Stomach (tissue), 8 donors: ENCODE measurements at regions not wholly inside any gene's neighbourhood (a gene's known extent, or its start where the extent isn't known, plus 50 kb on each side); places are given as distances from the start of the nearest gene placed in this dataset.
"Not testable (repeated sequence)": the region's sequence is repeated elsewhere in the genome, so short reads cannot be mapped to it uniquely, and the experiment has no call there.

ENCODE experiments used
- DNase-seq, 2 donors: peaks; one replicate each; pipeline versions ENCODE4 v3.0.0 to v3.0.0-alpha.2; 2013 to 2019
- H3K27ac ChIP-seq, 5 donors: fragments of 200-600 bp in 4 of 5; sonication (generic) in 4 of 5; one replicate each; pipeline ENCODE4 v1.5.1; 2013 to 2019; ENCODE audit warnings: mild to moderate bottlenecking in 1 of 5, moderate library complexity in 1 of 5
- H3K27me3 ChIP-seq, 3 donors: fragments of 200-600 bp; sonication (generic); one replicate each; pipeline ENCODE4 v1.5.1; 2017 to 2019; ENCODE audit warnings: mixed run types in 1 of 3
- H3K36me3 ChIP-seq, 4 donors: fragments of 200-600 bp; sonication (generic); 1 replicate in 3 of 4; 2 replicates in 1 of 4; pipeline ENCODE4 v1.5.1; 2016 to 2019
- H3K4me1 ChIP-seq, 4 donors: fragments of 200-600 bp; sonication (generic); one replicate each; pipeline ENCODE4 v1.5.1; 2016 to 2019
- H3K4me3 ChIP-seq, 4 donors: fragments of 200-600 bp; sonication (generic) in 3 of 4; one replicate each; pipeline ENCODE4 v1.5.1; 2016 to 2019; ENCODE audit warnings: mild to moderate bottlenecking in 1 of 4
- H3K9me3 ChIP-seq, 4 donors: fragments of 200-600 bp; sonication (generic); one replicate each; pipeline ENCODE4 v1.5.1; 2016 to 2019
- CTCF ChIP-seq, 7 experiments: fragments of 450-650 bp in 4 of 7; fragments of 200-600 bp in 3 of 7; sonication (generic) in 3 of 7; IDR thresholded peaks; one replicate each; pipeline ENCODE4 v1.5.1; 2016 to 2019; ENCODE audit warnings: antibody characterized with exemption in 7 of 7, control low read depth in 2 of 7, mild to moderate bottlenecking in 1 of 7
- EP300 ChIP-seq: sonication (generic); formaldehyde crosslinking; IDR thresholded peaks from one replicate; pipeline ENCODE4 v1.6.1; 2017; ENCODE audit warnings: antibody characterized with exemption
- POLR2A ChIP-seq, 4 donors: fragments of 450-650 bp; IDR thresholded peaks; one replicate each; pipeline ENCODE4 v1.6.1; 2016; ENCODE audit warnings: antibody characterized with exemption in 4 of 4, control low read depth in 2 of 4, mild to moderate bottlenecking in 1 of 4, moderate library complexity in 1 of 4
- POLR2AphosphoS5 ChIP-seq, 3 donors: sonication (generic); formaldehyde crosslinking; IDR thresholded peaks; one replicate each; pipeline ENCODE4 v1.6.1; 2016; ENCODE audit warnings: antibody characterized with exemption in 3 of 3
- WGBS, 5 donors: extraction: QIAGEN DNeasy Blood & Tissue Kit in 3 of 5; methylation state at CpG; one replicate each; pipeline versions ENCODE4 v1.1.5 to v1.1.7; 2013 to 2018; 5-methylcytosine and 5-hydroxymethylcytosine counted together
- intact Hi-C: fragments of 100-400 bp; cut with DNase I; formaldehyde crosslinking; loops from one replicate; pipeline ENCODE4 v1.15.1; 2023; ENCODE audit warnings: low total_unique reads
- donor health status: healthy with polysubstance abuse.
- donor health status: Bipolar disorder and iron deficiency.
- donor health status: healthy.

GRCh38 chr2:236353594-236353942 lies 89.4 kb upstream of the ASB18 start:
- TF ChIP-seq POLR2AphosphoS5 (IDR thresholded peaks at IDR 0.05) (no peak), CTCF (IDR thresholded peaks at IDR 0.05) (no peak), EP300 (no peak), POLR2A (IDR thresholded peaks at IDR 0.05) (no peak)
- WGBS, 5 donors, result 72 to 84% (median 77%) methylated on average over 6 of the region's 6 CpGs
- H3K4me1 ChIP-seq, result peaks cover 0 to 4% (median 0%) of the 10 kb centered on the region in 4 donors

GRCh38 chr2:236354056-236354940 lies 90.1 kb upstream of the ASB18 start:
- TF ChIP-seq EP300 (no peak), CTCF (IDR thresholded peaks at IDR 0.05) (no peak), POLR2A (IDR thresholded peaks at IDR 0.05) (no peak), POLR2AphosphoS5 (IDR thresholded peaks at IDR 0.05) (no peak)
- intact Hi-C loops, result loop anchor here (5.0 kb wide), 1 partner anchor 708 kb away; no protein-coding TSS in a partner anchor
- WGBS, 5 donors, result 81 to 88% (median 85%) methylated on average over 15 of the region's 15 CpGs
- H3K9me3 ChIP-seq, result no peaks in the 10 kb centered on the region
- no peaks in the 10 kb centered on the region for H3K36me3 ChIP-seq
- no peak overlapping the region for H3K27ac ChIP-seq
- H3K27me3 ChIP-seq, result no peaks in the 10 kb centered on the region
- DNase-seq, result no peak
- H3K4me1 ChIP-seq, result peaks cover 0 to 4% (median 0%) of the 10 kb centered on the region in 4 donors
- H3K4me3 ChIP-seq, result no peak overlapping the region

More at GRCh38 chr2:236353594-236353942, 89.4 kb upstream of the ASB18 start:
- no peak overlapping the region for H3K27ac ChIP-seq
- DNase-seq, result no peak
- H3K9me3 ChIP-seq, result no peaks in the 10 kb centered on the region
- no peaks in the 10 kb centered on the region for H3K27me3 ChIP-seq
- intact Hi-C loops, result loop anchor here (5.0 kb wide), 1 partner anchor 709 kb away; no protein-coding TSS in a partner anchor
- H3K36me3 ChIP-seq, result no peaks in the 10 kb centered on the region
- H3K4me3 ChIP-seq, result no peak overlapping the region

GRCh38 chr2:236354973-236355595 lies 90.9 kb upstream of the ASB18 start:
- peaks cover 0 to 4% (median 0%) of the 10 kb centered on the region in 4 donors for H3K4me1 ChIP-seq
- no peaks in the 10 kb centered on the region for H3K27me3 ChIP-seq
- 82 to 89% (median 86%) methylated on average over 21 of the region's 21 CpGs for WGBS, 5 donors
- no peak overlapping the region for H3K27ac ChIP-seq
- H3K9me3 ChIP-seq, result no peaks in the 10 kb centered on the region
- no peak for TF ChIP-seq POLR2AphosphoS5 (IDR thresholded peaks at IDR 0.05)
- no peak for TF ChIP-seq EP300
- TF ChIP-seq CTCF (IDR thresholded peaks at IDR 0.05), result no peak
- no peak for TF ChIP-seq POLR2A (IDR thresholded peaks at IDR 0.05)
- no peak for DNase-seq
- H3K4me3 ChIP-seq, result no peak overlapping the region
- intact Hi-C loops, result loop anchor here (5.0 kb wide), 1 partner anchor 707 kb away; no protein-coding TSS in a partner anchor
- H3K36me3 ChIP-seq, result no peaks in the 10 kb centered on the region

GRCh38 chr2:236355911-236356310 lies 91.7 kb upstream of the ASB18 start:
- Histone ChIP-seq H3K4me3 (no peak overlapping the region), H3K4me1 (peaks cover 0 to 6% (median 2%) of the 10 kb centered on the region in 4 donors), H3K27me3 (no peaks in the 10 kb centered on the region), H3K36me3 (no peaks in the 10 kb centered on the region), H3K27ac (no peak overlapping the region), H3K9me3 (no peaks in the 10 kb centered on the region)
- TF ChIP-seq EP300, result no peak
- no peak for TF ChIP-seq CTCF (IDR thresholded peaks at IDR 0.05)
- no peak for TF ChIP-seq POLR2A (IDR thresholded peaks at IDR 0.05)
- no peak for TF ChIP-seq POLR2AphosphoS5 (IDR thresholded peaks at IDR 0.05)
- intact Hi-C loops, result no loop called here
- 73 to 87% (median 80%) methylated on average over 8 to 9 of the region's 9 CpGs for WGBS, 5 donors
- DNase-seq, result no peak

GRCh38 chr2:236356321-236356720 lies 92.1 kb upstream of the ASB18 start:
- H3K27ac ChIP-seq, H3K9me3 ChIP-seq, intact Hi-C loops, H3K36me3 ChIP-seq, DNase-seq, H3K4me3 ChIP-seq, H3K27me3 ChIP-seq, H3K4me1 ChIP-seq: not testable (repeated sequence)
- 89 to 98% (median 93%) methylated on average over 6 to 9 of the region's 11 CpGs for WGBS, 5 donors

- DNase-seq, H3K4me3 ChIP-seq, H3K4me1 ChIP-seq, H3K27ac ChIP-seq, H3K27me3 ChIP-seq, H3K36me3 ChIP-seq, intact Hi-C loops, H3K9me3 ChIP-seq: not testable (repeated sequence)
- WGBS, 5 donors, result 87 to 92% (median 90%) methylated on average over 5 to 10 of the region's 10 CpGs
Observed at GRCh38 chr2:236358482-236358881, 94.3 kb upstream of the ASB18 start.
